GM10266 (cell line): ENCODE measurements at regions not wholly inside any gene's neighbourhood (a gene's known extent, or its start where the extent isn't known, plus 50 kb on each side); places are given as distances from the start of the nearest gene placed in this dataset.

ENCODE experiments used
- DNase-seq: peaks from one replicate; pipeline ENCODE4 v3.0.0; 2012; ENCODE audit errors: extremely low spot score
- TF ChIP-seq, protein P1 (sequence below): IDR thresholded peaks from 2 replicates; pipeline ENCODE4 v1.5.1; 2012; ENCODE audit warnings: mild to moderate bottlenecking, low read depth; ENCODE audit not compliant: control insufficient read depth, insufficient read depth; ENCODE audit errors: missing control alignments

GRCh38 chr10:129170812-129171211, 296.2 kb upstream of the MGMT start:
- no peak for DNase-seq
- TF ChIP-seq, protein P1, sequence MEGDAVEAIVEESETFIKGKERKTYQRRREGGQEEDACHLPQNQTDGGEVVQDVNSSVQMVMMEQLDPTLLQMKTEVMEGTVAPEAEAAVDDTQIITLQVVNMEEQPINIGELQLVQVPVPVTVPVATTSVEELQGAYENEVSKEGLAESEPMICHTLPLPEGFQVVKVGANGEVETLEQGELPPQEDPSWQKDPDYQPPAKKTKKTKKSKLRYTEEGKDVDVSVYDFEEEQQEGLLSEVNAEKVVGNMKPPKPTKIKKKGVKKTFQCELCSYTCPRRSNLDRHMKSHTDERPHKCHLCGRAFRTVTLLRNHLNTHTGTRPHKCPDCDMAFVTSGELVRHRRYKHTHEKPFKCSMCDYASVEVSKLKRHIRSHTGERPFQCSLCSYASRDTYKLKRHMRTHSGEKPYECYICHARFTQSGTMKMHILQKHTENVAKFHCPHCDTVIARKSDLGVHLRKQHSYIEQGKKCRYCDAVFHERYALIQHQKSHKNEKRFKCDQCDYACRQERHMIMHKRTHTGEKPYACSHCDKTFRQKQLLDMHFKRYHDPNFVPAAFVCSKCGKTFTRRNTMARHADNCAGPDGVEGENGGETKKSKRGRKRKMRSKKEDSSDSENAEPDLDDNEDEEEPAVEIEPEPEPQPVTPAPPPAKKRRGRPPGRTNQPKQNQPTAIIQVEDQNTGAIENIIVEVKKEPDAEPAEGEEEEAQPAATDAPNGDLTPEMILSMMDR: no peak

- DNase-seq: no peak
- TF ChIP-seq, protein P1: no peak
Measured at GRCh38 chr10:129171812-129172211, 295.2 kb upstream of the MGMT start.

DNA sequence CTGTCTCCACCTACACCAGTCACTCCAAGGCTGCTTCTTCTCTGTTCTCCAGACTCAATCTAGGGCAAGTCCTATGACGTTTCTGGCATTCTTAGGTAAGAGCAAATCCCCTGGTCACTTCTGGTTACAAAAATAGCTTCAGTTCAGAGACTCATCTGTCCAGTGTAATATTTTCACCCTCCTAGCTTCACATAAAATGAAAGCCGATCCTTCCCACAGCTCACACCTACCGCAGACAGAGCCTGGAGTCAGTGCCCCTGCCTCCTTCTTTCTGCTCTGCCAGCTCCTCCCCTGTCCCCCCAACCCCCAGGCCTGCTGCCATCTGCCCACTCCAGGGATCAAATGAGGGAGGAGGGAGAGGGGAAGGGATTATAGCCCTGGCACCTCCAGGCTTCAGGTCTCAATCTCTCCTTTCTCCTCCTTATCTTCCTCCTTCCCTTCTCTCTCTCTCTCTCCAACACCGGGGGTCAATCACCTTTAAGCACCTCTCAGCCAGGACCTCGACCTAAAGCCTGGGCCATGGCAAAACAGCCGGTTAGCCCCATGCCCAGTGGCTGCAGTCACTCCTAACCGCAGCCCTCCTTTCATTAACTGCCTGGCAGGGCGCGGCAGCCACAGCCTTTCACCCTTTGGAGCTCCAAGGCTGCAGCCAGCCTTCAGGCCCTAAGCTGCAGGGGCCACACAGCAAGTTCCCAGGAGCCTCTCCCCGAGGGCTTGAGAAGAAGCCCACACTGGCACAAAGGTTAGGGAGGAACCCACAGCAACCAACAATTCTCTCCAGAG, 292.6 kb upstream of the MGMT start:
- DNase-seq: no peak
- TF ChIP-seq, protein P1: no peak

DNA sequence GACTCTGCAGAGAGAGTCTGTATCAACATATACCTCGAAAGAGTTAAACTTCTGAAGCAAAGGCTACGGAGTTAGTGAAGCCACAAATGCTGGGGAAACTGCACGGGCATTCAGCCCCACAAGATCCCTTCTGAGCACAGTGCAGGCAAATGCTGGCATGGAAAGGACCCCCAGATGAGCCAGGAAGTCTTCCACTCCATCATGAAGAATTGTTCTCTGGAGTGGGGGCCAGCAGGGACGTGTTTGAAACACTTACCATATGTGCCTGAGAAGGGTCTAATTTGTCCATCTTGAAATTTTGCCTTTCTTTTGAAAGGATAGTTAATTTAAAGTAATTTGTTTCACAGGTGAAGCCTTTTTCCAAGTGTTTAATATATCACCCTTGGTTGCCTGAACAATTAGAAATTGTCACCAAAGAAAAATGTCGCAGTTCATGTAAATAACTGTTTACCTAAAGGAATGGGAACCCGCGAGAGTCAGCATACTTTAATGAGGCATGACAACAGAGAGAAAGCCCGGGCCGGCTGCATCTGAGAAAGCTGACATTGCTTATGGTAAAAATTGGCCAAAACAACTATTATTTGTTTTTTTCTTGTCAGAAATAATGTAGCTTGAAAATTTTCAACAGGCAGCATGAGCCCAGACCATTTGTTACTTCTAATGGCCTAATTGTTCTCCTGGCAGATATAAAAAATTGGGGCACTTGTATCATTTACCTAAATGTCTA, 287.6 kb upstream of the MGMT start:
- TF ChIP-seq, protein P1: no peak
- DNase-seq: no peak

- TF ChIP-seq, protein P1: no peak
- DNase-seq: no peak
Measured at GRCh38 chr10:129179972-129180678, 286.9 kb upstream of the MGMT start.

DNA sequence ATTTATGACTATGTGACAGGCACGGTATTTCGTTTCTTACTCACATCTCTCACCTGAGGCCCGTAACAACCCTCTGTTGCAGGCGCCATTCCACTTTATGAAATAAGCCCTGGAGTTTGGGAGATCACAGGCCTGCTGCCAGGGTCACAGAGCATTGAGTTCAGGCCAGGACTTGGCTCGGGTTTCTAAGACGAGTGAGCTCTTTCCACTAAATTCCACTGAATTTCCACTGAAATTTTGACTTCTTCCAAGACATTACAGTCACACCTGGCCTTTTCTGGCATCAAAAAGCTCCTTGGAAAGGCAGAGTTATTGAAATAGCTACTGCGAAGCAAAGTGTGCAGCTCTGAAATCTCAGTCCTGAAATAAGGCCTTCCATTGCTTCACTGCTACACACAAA, 282.8 kb upstream of the MGMT start:
- DNase-seq: no peak

More for the DNA sequence above, 282.8 kb upstream of the MGMT start:
- TF ChIP-seq, protein P1: no peak
